WTC11 (cell line): ENCODE measurements at regions not wholly inside any gene's neighbourhood (a gene's known extent, or its start where the extent isn't known, plus 50 kb on each side); places are given as distances from the start of the nearest gene placed in this dataset.

Experiments
- CREB1 ChIP-seq: sonication (generic); formaldehyde crosslinking; IDR thresholded peaks from 2 replicates; pipeline ENCODE4 v1.8.0; 2023; ENCODE audit warnings: mild to moderate bottlenecking, missing genetic modification reagents
- ELF4 ChIP-seq: sonication (generic); formaldehyde crosslinking; IDR thresholded peaks from 2 replicates; pipeline ENCODE4 v1.8.1; 2022; ENCODE audit warnings: low read depth, mild to moderate bottlenecking, moderate library complexity, missing genetic modification reagents
- JAZF1 ChIP-seq: fragments of 250-450 bp; sonication (Bioruptor Pico); IDR thresholded peaks from 2 replicates; pipeline ENCODE4 v1.9.0; 2021; ENCODE audit warnings: moderate library complexity, mild to moderate bottlenecking, inconsistent platforms
- NFATC4 ChIP-seq: fragments of 250-450 bp; sonication (Bioruptor Pico); IDR thresholded peaks from 2 replicates; pipeline ENCODE4 v1.9.0; 2021; ENCODE audit warnings: mild to moderate bottlenecking
- SMAD3 ChIP-seq: sonication (generic); formaldehyde crosslinking; IDR thresholded peaks from 2 replicates; pipeline ENCODE4 v1.8.0; 2022; ENCODE audit warnings: missing genetic modification reagents, mild to moderate bottlenecking, borderline replicate concordance
- SP1 ChIP-seq: sonication (generic); formaldehyde crosslinking; conservative IDR thresholded peaks from 2 replicates; pipeline ENCODE4 v1.8.1; 2022; ENCODE audit warnings: missing genetic modification reagents
- ZBTB21 ChIP-seq: sonication (generic); formaldehyde crosslinking; IDR thresholded peaks from 2 replicates; pipeline ENCODE4 v1.8.1; 2023; ENCODE audit warnings: mild to moderate bottlenecking, missing genetic modification reagents, borderline replicate concordance
- TF ChIP-seq, protein P1 (sequence below): fragments of 250-450 bp; sonication (Bioruptor Pico); IDR thresholded peaks from 2 replicates; pipeline ENCODE4 v1.9.0; 2021; ENCODE audit warnings: mild to moderate bottlenecking, borderline replicate concordance
- TF ChIP-seq, protein P2 (sequence below): sonication (generic); formaldehyde crosslinking; IDR thresholded peaks from 2 replicates; pipeline ENCODE4 v1.8.0; 2022; ENCODE audit warnings: mild to moderate bottlenecking, missing genetic modification reagents
- TF ChIP-seq, protein P3 (sequence below): sonication (generic); formaldehyde crosslinking; IDR thresholded peaks from 2 replicates; pipeline ENCODE4 v1.8.0; 2022; ENCODE audit warnings: mild to moderate bottlenecking, missing genetic modification reagents
- TF ChIP-seq, protein P4 (sequence below): sonication (generic); formaldehyde crosslinking; IDR thresholded peaks from 2 replicates; pipeline ENCODE4 v1.8.1; 2023; ENCODE audit warnings: mild to moderate bottlenecking, missing genetic modification reagents, borderline replicate concordance
- TF ChIP-seq, protein P5 (sequence below): fragments of 250-450 bp; sonication (Bioruptor Pico); IDR thresholded peaks from 2 replicates; pipeline ENCODE4 v2.1.2; 2022; ENCODE audit warnings: mild to moderate bottlenecking, moderate library complexity
- TF ChIP-seq, protein P6 (sequence below): sonication (generic); formaldehyde crosslinking; IDR thresholded peaks from 2 replicates; pipeline ENCODE4 v1.8.0; 2023; ENCODE audit warnings: mild to moderate bottlenecking, missing genetic modification reagents
- TF ChIP-seq, protein P7 (sequence below): fragments of 200-600 bp; IDR thresholded peaks from 2 replicates; pipeline ENCODE4 v1.8.0; 2022; ENCODE audit warnings: antibody characterized with exemption
- TF ChIP-seq, protein P8 (sequence below): sonication (generic); formaldehyde crosslinking; IDR thresholded peaks from 2 replicates; pipeline ENCODE4 v1.8.0; 2023; ENCODE audit warnings: missing genetic modification reagents

DNA sequence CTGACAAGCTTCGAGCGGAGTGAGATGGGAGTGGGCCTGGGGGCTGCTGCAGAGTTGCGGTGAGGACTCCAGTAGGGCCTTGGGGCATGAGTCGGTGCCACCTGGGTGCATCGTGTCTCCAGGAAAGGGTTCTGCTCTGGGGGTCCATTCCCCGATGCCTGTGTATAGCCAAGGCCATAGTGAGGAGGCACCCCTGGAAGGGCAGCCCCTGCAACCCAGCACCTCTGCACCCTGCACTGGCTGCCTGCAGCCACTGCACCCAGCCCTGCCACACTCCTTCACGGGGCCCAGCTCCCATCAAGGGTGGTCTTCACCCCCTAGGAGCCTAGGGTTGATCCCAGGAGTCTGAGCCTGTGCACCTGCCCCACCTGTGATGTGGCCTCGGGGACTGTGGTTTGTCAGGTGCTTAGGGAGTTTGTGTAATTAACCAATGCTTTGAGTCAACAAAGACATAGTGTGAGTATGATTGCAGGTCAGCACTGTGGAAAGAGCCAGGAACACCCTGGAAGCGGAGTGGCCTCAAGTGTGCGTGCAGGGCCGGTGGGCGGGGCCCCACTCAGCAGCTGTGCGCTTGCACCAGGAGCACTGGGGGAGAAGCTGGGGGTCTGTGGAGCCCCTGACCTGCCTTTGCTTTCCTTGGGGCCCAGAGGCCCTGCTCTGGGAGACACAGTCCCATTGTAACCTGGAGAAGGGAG lies 1299.3 kb downstream of the BRD1 start (continued):
- TF ChIP-seq, protein P1, sequence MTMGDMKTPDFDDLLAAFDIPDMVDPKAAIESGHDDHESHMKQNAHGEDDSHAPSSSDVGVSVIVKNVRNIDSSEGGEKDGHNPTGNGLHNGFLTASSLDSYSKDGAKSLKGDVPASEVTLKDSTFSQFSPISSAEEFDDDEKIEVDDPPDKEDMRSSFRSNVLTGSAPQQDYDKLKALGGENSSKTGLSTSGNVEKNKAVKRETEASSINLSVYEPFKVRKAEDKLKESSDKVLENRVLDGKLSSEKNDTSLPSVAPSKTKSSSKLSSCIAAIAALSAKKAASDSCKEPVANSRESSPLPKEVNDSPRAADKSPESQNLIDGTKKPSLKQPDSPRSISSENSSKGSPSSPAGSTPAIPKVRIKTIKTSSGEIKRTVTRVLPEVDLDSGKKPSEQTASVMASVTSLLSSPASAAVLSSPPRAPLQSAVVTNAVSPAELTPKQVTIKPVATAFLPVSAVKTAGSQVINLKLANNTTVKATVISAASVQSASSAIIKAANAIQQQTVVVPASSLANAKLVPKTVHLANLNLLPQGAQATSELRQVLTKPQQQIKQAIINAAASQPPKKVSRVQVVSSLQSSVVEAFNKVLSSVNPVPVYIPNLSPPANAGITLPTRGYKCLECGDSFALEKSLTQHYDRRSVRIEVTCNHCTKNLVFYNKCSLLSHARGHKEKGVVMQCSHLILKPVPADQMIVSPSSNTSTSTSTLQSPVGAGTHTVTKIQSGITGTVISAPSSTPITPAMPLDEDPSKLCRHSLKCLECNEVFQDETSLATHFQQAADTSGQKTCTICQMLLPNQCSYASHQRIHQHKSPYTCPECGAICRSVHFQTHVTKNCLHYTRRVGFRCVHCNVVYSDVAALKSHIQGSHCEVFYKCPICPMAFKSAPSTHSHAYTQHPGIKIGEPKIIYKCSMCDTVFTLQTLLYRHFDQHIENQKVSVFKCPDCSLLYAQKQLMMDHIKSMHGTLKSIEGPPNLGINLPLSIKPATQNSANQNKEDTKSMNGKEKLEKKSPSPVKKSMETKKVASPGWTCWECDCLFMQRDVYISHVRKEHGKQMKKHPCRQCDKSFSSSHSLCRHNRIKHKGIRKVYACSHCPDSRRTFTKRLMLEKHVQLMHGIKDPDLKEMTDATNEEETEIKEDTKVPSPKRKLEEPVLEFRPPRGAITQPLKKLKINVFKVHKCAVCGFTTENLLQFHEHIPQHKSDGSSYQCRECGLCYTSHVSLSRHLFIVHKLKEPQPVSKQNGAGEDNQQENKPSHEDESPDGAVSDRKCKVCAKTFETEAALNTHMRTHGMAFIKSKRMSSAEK (CRISPR knock-in tag): no peak
- TF ChIP-seq, protein P2, sequence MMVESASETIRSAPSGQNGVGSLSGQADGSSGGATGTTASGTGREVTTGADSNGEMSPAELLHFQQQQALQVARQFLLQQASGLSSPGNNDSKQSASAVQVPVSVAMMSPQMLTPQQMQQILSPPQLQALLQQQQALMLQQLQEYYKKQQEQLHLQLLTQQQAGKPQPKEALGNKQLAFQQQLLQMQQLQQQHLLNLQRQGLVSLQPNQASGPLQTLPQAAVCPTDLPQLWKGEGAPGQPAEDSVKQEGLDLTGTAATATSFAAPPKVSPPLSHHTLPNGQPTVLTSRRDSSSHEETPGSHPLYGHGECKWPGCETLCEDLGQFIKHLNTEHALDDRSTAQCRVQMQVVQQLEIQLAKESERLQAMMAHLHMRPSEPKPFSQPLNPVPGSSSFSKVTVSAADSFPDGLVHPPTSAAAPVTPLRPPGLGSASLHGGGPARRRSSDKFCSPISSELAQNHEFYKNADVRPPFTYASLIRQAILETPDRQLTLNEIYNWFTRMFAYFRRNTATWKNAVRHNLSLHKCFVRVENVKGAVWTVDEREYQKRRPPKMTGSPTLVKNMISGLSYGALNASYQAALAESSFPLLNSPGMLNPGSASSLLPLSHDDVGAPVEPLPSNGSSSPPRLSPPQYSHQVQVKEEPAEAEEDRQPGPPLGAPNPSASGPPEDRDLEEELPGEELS (CRISPR knock-in tag): no peak
- TF ChIP-seq, protein P3, sequence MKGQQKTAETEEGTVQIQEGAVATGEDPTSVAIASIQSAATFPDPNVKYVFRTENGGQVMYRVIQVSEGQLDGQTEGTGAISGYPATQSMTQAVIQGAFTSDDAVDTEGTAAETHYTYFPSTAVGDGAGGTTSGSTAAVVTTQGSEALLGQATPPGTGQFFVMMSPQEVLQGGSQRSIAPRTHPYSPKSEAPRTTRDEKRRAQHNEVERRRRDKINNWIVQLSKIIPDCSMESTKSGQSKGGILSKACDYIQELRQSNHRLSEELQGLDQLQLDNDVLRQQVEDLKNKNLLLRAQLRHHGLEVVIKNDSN: no peak
- TF ChIP-seq, protein P4, sequence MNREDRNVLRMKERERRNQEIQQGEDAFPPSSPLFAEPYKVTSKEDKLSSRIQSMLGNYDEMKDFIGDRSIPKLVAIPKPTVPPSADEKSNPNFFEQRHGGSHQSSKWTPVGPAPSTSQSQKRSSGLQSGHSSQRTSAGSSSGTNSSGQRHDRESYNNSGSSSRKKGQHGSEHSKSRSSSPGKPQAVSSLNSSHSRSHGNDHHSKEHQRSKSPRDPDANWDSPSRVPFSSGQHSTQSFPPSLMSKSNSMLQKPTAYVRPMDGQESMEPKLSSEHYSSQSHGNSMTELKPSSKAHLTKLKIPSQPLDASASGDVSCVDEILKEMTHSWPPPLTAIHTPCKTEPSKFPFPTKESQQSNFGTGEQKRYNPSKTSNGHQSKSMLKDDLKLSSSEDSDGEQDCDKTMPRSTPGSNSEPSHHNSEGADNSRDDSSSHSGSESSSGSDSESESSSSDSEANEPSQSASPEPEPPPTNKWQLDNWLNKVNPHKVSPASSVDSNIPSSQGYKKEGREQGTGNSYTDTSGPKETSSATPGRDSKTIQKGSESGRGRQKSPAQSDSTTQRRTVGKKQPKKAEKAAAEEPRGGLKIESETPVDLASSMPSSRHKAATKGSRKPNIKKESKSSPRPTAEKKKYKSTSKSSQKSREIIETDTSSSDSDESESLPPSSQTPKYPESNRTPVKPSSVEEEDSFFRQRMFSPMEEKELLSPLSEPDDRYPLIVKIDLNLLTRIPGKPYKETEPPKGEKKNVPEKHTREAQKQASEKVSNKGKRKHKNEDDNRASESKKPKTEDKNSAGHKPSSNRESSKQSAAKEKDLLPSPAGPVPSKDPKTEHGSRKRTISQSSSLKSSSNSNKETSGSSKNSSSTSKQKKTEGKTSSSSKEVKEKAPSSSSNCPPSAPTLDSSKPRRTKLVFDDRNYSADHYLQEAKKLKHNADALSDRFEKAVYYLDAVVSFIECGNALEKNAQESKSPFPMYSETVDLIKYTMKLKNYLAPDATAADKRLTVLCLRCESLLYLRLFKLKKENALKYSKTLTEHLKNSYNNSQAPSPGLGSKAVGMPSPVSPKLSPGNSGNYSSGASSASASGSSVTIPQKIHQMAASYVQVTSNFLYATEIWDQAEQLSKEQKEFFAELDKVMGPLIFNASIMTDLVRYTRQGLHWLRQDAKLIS: no peak
- TF ChIP-seq JAZF1 (no peak), ZBTB21 (no peak), SMAD3 (no peak), NFATC4 (no peak), CREB1 (no peak), SP1 (no peak), ELF4 (CRISPR knock-in tag) (no peak)
- TF ChIP-seq, protein P5, sequence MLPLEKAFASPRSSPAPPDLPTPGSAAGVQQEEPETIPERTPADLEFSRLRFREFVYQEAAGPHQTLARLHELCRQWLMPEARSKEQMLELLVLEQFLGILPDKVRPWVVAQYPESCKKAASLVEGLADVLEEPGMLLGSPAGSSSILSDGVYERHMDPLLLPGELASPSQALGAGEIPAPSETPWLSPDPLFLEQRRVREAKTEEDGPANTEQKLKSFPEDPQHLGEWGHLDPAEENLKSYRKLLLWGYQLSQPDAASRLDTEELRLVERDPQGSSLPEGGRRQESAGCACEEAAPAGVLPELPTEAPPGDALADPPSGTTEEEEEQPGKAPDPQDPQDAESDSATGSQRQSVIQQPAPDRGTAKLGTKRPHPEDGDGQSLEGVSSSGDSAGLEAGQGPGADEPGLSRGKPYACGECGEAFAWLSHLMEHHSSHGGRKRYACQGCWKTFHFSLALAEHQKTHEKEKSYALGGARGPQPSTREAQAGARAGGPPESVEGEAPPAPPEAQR (CRISPR knock-in tag): no peak
- TF ChIP-seq, protein P6, sequence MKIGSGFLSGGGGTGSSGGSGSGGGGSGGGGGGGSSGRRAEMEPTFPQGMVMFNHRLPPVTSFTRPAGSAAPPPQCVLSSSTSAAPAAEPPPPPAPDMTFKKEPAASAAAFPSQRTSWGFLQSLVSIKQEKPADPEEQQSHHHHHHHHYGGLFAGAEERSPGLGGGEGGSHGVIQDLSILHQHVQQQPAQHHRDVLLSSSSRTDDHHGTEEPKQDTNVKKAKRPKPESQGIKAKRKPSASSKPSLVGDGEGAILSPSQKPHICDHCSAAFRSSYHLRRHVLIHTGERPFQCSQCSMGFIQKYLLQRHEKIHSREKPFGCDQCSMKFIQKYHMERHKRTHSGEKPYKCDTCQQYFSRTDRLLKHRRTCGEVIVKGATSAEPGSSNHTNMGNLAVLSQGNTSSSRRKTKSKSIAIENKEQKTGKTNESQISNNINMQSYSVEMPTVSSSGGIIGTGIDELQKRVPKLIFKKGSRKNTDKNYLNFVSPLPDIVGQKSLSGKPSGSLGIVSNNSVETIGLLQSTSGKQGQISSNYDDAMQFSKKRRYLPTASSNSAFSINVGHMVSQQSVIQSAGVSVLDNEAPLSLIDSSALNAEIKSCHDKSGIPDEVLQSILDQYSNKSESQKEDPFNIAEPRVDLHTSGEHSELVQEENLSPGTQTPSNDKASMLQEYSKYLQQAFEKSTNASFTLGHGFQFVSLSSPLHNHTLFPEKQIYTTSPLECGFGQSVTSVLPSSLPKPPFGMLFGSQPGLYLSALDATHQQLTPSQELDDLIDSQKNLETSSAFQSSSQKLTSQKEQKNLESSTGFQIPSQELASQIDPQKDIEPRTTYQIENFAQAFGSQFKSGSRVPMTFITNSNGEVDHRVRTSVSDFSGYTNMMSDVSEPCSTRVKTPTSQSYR (CRISPR knock-in tag): no peak
- TF ChIP-seq, protein P7, sequence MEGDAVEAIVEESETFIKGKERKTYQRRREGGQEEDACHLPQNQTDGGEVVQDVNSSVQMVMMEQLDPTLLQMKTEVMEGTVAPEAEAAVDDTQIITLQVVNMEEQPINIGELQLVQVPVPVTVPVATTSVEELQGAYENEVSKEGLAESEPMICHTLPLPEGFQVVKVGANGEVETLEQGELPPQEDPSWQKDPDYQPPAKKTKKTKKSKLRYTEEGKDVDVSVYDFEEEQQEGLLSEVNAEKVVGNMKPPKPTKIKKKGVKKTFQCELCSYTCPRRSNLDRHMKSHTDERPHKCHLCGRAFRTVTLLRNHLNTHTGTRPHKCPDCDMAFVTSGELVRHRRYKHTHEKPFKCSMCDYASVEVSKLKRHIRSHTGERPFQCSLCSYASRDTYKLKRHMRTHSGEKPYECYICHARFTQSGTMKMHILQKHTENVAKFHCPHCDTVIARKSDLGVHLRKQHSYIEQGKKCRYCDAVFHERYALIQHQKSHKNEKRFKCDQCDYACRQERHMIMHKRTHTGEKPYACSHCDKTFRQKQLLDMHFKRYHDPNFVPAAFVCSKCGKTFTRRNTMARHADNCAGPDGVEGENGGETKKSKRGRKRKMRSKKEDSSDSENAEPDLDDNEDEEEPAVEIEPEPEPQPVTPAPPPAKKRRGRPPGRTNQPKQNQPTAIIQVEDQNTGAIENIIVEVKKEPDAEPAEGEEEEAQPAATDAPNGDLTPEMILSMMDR: no peak
- TF ChIP-seq, protein P8, sequence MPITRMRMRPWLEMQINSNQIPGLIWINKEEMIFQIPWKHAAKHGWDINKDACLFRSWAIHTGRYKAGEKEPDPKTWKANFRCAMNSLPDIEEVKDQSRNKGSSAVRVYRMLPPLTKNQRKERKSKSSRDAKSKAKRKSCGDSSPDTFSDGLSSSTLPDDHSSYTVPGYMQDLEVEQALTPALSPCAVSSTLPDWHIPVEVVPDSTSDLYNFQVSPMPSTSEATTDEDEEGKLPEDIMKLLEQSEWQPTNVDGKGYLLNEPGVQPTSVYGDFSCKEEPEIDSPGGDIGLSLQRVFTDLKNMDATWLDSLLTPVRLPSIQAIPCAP (CRISPR knock-in tag): no peak
